ENCODE measurements at regions not wholly inside any gene's neighbourhood (a gene's known extent, or its start where the extent isn't known, plus 50 kb on each side); places are given as distances from the start of the nearest gene placed in this dataset.

DNA sequence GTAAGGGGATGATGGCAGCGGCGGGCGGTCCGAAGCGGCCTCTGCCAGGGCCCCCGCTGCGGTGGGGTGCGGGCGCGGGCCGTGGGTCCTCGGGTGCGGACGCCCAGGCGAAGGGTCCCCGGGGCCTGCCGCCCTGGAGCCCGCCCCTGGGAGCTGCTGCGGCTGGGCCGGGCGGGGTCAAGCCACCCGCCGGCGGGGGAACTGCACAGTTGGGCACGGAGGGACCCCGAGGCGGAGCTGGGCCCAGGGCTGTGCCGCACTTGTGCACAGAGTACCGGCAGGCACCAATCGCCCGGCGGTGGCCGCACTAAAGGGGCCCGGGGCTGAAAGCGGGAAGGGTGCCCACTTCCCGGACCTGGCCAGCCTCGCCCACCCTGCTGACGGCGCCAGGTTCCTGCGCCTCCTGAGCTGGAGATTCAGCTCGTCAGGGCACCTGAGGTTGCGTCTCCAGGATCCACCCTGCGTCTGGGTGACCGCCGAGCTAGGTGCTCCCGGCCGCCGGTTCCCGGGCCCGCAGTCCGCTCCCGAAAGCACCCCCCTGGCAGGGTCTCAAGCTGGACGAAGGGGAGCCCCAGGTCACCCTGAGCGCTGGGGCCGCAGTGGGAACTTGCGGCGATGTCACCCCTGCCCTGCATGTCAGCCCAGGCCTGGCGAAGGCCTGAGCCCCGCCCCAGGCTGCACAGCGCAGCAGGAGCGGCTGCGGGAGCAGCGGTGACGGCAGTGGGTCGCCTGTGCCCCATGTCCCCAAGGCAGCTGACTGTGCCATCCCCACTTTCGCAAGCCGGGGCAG is 56.7 kb upstream of the ETV3 start:
- ChIA-PET POLR2A (no interaction called here), CTCF (no interaction called here)
- no peak overlapping the region for H3K4me3 Mint-ChIP-seq
- H3K27me3 Mint-ChIP-seq, result peaks cover 10 to 56% of the 10 kb centered on the region in 2 donors
- Histone ChIP-seq H3K4me3 (ENCODE audit: low read length) (no peak overlapping the region), H3K4me1 (ENCODE audit: insufficient read depth, low read length) (no peaks in the 10 kb centered on the region), H3K27ac (ENCODE audit: low read depth, low read length) (no peak overlapping the region), H3K27me3 (ENCODE audit: insufficient read depth, low read length, poor library complexity, severe bottlenecking) (peaks cover 14% of the 10 kb centered on the region), H3K36me3 (ENCODE audit: insufficient read depth, low read length) (no peaks in the 10 kb centered on the region), H3K9me3 (ENCODE audit: low read length) (no peaks in the 10 kb centered on the region)
- no peak overlapping the region for H3K27ac Mint-ChIP-seq
- no peaks in the 10 kb centered on the region for H3K9me3 Mint-ChIP-seq
- peaks cover 3 to 7% (median 4%) of the 10 kb centered on the region in 3 donors for H3K4me1 Mint-ChIP-seq
- DNase-seq, result no peak
- H3K36me3 Mint-ChIP-seq, result no peaks in the 10 kb centered on the region

- Histone ChIP-seq H3K4me1 (ENCODE audit: insufficient read depth, low read length) (no peaks in the 10 kb centered on the region), H3K27ac (ENCODE audit: low read depth, low read length) (no peak overlapping the region), H3K9me3 (ENCODE audit: low read length) (no peaks in the 10 kb centered on the region), H3K27me3 (ENCODE audit: insufficient read depth, low read length, poor library complexity, severe bottlenecking) (peaks cover 14% of the 10 kb centered on the region), H3K36me3 (ENCODE audit: insufficient read depth, low read length) (no peaks in the 10 kb centered on the region), H3K4me3 (ENCODE audit: low read length) (no peak overlapping the region)
- POLR2A ChIA-PET, result no interaction called here
- Mint-ChIP-seq H3K4me3 (no peak overlapping the region), H3K27ac (no peak overlapping the region), H3K36me3 (no peaks in the 10 kb centered on the region), H3K9me3 (no peaks in the 10 kb centered on the region), H3K4me1 (peaks cover 3 to 7% (median 4%) of the 10 kb centered on the region in 3 donors), H3K27me3 (peaks cover 18 to 61% of the 10 kb centered on the region in 2 donors)
- DNase-seq, result peak in 2 of 5 donors; percentile 5 to 16
- CTCF ChIA-PET, result no interaction called here
Observed at GRCh38 chr1:157193702-157194391, 55.7 kb upstream of the ETV3 start.

GRCh38 chr1:157193219-157193618 is 55.0 kb upstream of the ETV3 start:
- DNase-seq, result no peak
- ChIA-PET CTCF (no interaction called here), POLR2A (no interaction called here)
- Mint-ChIP-seq H3K27me3 (peaks cover 18 to 56% of the 10 kb centered on the region in 2 donors), H3K4me3 (no peak overlapping the region), H3K9me3 (no peaks in the 10 kb centered on the region), H3K36me3 (no peaks in the 10 kb centered on the region), H3K27ac (no peak overlapping the region), H3K4me1 (peaks cover 3 to 7% (median 4%) of the 10 kb centered on the region in 3 donors)
- peaks cover 14% of the 10 kb centered on the region for H3K27me3 ChIP-seq (ENCODE audit: insufficient read depth, low read length, poor library complexity, severe bottlenecking)
- H3K36me3 ChIP-seq (ENCODE audit: insufficient read depth, low read length), result no peaks in the 10 kb centered on the region
- no peak overlapping the region for H3K4me3 ChIP-seq (ENCODE audit: low read length)
- no peaks in the 10 kb centered on the region for H3K4me1 ChIP-seq (ENCODE audit: insufficient read depth, low read length)
- H3K27ac ChIP-seq (ENCODE audit: low read depth, low read length), result no peak overlapping the region
- no peaks in the 10 kb centered on the region for H3K9me3 ChIP-seq (ENCODE audit: low read length)

- Histone ChIP-seq H3K9me3 (ENCODE audit: low read length) (no peaks in the 10 kb centered on the region), H3K4me3 (ENCODE audit: low read length) (no peak overlapping the region), H3K27me3 (ENCODE audit: insufficient read depth, low read length, poor library complexity, severe bottlenecking) (peaks cover 14% of the 10 kb centered on the region), H3K36me3 (ENCODE audit: insufficient read depth, low read length) (no peaks in the 10 kb centered on the region), H3K4me1 (ENCODE audit: insufficient read depth, low read length) (no peaks in the 10 kb centered on the region), H3K27ac (ENCODE audit: low read depth, low read length) (no peak overlapping the region)
- H3K4me1 Mint-ChIP-seq, result peaks cover 3 to 4% (median 3%) of the 10 kb centered on the region in 3 donors
- DNase-seq, result no peak
- ChIA-PET CTCF (no interaction called here), POLR2A (no interaction called here)
- no peaks in the 10 kb centered on the region for H3K36me3 Mint-ChIP-seq
- no peaks in the 10 kb centered on the region for H3K9me3 Mint-ChIP-seq
- no peak overlapping the region for H3K27ac Mint-ChIP-seq
- no peak overlapping the region for H3K4me3 Mint-ChIP-seq
- H3K27me3 Mint-ChIP-seq, result peaks cover 16 to 62% of the 10 kb centered on the region in 2 donors
Observed at GRCh38 chr1:157189986-157190982, 52.1 kb upstream of the ETV3 start.

DNA sequence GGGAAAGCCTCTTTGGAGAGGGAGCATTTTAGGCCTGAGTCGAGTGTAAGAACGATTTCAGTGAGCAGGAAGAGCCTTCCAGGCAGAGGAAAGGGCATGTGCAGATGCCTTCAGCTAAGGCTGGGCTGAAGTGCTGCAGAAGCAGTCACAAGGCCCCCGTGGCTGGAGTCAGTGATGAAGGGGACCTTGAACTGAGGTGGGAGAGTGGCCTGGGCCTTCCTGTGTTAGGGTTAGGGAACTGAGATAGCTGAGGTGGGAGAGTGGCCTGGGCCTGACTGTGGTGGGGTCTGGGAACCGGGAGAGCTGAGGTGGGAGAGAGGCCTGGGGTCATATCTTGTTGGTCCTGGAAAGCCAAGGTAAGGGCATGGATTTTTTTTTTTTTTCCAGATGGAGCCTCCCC is 50.9 kb upstream of the ETV3 start:
- no peak for DNase-seq
- Histone ChIP-seq H3K4me3 (ENCODE audit: low read length) (no peak overlapping the region), H3K4me1 (ENCODE audit: insufficient read depth, low read length) (no peaks in the 10 kb centered on the region), H3K27me3 (ENCODE audit: insufficient read depth, low read length, poor library complexity, severe bottlenecking) (peaks cover 14% of the 10 kb centered on the region), H3K27ac (ENCODE audit: low read depth, low read length) (no peak overlapping the region), H3K9me3 (ENCODE audit: low read length) (no peaks in the 10 kb centered on the region), H3K36me3 (ENCODE audit: insufficient read depth, low read length) (no peaks in the 10 kb centered on the region)
- ChIA-PET POLR2A (interaction anchor here (0.6 kb wide), 1 partner anchor 104 kb away, joined by 5 read pairs; no protein-coding TSS in a partner anchor), CTCF (no interaction called here)
- no peaks in the 10 kb centered on the region for H3K9me3 Mint-ChIP-seq
- H3K27me3 Mint-ChIP-seq, result peaks cover 13 to 65% of the 10 kb centered on the region in 2 donors
- H3K4me1 Mint-ChIP-seq, result peaks cover 3 to 4% (median 3%) of the 10 kb centered on the region in 3 donors
- H3K36me3 Mint-ChIP-seq, result no peaks in the 10 kb centered on the region
- peak overlapping the region in 1 of 8 donors; percentile 72 for H3K27ac Mint-ChIP-seq
- no peak overlapping the region for H3K4me3 Mint-ChIP-seq

Measured in CD8-positive, alpha-beta memory T cell (primary cell).